ENCODE measurements at regions not wholly inside any gene's neighbourhood (a gene's known extent, or its start where the extent isn't known, plus 50 kb on each side); places are given as distances from the start of the nearest gene placed in this dataset.
"Not testable (repeated sequence)": the region's sequence is repeated elsewhere in the genome, so short reads cannot be mapped to it uniquely, and the experiment has no call there.

DNA sequence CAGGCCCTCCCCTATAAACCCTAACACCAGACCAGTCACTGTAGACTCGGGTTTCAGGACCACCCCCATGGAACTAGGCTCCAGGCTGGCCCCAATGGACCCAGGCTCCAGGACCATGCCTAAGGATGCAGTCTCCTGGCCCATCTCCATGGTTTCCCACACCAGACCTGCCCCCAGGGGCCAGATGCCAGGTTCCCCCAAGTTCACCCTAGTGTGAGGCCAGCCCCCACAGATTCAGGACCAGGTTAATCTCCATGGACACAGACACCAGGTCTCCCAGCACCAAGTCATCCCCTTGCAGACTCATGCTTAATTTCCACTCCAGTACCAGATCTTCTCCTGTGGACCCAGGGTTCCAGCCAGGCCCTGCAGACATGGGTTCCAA lies 103.8 kb upstream of the LANCL2 start:
- DNase-seq: no peak

DNA sequence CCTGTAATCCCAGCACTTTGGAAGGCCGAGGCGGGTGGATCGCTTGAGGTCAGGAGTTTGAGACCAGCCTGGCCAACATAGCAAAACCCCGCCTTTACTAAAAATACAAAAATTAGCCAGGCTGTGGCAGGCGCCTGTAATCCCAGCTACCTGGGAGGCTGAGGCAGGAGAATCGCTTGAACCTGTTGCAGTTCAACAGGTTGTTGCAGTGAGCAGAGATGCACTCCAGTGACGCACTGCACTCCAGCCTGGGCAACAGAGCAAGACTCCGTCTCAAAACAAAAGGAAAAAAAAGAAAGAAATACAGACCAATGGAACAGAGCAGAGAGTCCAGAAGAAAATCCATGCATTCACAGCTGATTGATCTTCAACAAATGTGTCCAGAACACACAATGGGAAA lies 99.8 kb upstream of the LANCL2 start:
- DNase-seq: not testable (repeated sequence)

GRCh38 chr7:55265836-55266642 lies 99.1 kb upstream of the LANCL2 start:
- DNase-seq: no peak

DNA sequence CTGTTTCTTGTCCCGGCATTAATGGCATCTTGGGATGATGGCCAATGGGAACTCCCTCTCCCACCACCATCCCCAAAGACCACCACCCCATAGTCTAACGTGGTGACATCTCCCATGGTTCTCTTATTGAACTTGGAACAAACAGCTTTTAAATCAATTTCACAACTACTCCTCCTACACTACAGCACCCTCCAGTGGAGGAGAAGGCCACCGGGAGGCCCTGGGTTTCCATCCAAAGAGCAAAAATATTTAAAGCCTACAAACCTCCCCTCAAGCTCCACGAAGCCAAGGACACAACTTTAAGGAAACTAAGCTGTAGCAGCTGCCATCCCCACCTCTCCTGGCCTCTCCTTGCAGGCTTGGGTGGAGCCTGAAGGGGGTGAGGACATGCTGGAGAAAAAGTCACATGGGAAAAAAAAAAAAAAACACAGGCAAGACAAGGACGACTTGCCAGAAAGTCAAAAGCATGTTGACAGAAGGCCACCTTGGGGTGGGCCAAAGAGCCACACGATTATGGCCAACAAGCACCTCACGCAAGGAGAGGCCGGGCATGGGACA lies 94.0 kb upstream of the LANCL2 start:
- no peak for DNase-seq

DNA sequence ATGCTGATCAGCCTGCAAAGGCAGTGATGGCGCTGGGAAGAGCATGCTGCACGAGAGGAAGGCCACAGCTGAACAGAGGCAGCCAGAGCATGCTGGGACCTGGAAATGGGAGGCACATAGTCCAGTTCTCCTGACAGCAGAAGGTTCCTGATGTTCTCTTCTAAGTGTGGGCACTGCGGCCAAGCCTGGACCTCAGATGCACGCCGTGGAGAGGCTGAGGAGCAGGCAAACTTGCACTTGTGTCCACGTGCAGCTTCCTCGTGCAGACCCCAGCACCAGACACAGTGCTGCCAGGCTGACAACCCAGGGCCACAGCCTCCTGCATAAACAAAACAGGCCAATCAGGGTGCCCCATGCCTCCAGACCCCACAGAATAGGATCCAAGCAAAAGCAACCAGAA lies 93.5 kb upstream of the LANCL2 start:
- no peak for DNase-seq

GRCh38 chr7:55272328-55272727 lies 92.8 kb upstream of the LANCL2 start:
- no peak for DNase-seq

- no peak for DNase-seq
These were observed 91.8 kb upstream of the LANCL2 start for GRCh38 chr7:55273186-55273980.

GRCh38 chr7:55274156-55274555 lies 91.0 kb upstream of the LANCL2 start:
- DNase-seq: no peak

DNA sequence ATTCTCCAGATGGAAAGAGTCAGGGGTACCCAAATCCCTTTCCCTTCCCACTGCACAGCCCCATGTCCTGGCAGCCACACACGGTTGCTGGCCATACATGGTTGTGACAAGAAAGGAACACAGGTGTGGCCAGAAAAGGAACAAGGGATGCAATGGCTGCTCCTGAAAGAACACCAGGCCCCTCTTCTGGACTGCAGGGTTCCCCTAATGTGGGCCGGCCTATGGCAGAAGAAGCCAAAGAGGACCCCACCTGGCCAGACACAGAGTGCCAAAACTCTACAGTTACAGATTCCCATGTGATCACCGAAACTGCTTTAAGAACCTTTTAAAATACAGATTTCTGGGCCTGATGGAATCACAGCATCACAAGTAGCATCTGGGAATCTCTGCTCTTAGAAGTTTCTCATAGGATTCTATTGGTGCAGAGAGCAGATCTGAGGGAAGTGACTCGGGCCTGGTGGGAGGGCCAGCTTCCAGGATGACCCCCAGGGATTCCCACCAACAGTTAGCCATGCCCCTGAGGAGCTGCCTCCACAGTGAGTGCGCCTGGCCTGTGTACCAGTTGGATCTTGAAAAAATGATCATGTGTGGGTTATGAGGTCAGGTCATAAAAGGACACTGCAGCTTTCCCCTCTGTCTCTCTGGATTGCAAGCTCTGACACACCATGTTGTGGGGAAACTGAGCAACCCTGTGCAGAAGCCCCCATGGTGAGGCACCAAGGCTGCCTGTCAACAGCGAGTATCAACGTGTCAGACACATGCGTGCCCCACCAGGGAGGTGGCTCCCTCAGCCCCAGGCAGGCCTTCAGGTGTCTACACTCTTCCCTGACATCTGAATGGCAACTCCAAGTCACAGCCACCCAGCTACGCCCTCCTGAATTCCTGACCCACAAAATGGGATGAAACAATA lies 89.6 kb upstream of the LANCL2 start:
- DNase-seq: no peak

DNA sequence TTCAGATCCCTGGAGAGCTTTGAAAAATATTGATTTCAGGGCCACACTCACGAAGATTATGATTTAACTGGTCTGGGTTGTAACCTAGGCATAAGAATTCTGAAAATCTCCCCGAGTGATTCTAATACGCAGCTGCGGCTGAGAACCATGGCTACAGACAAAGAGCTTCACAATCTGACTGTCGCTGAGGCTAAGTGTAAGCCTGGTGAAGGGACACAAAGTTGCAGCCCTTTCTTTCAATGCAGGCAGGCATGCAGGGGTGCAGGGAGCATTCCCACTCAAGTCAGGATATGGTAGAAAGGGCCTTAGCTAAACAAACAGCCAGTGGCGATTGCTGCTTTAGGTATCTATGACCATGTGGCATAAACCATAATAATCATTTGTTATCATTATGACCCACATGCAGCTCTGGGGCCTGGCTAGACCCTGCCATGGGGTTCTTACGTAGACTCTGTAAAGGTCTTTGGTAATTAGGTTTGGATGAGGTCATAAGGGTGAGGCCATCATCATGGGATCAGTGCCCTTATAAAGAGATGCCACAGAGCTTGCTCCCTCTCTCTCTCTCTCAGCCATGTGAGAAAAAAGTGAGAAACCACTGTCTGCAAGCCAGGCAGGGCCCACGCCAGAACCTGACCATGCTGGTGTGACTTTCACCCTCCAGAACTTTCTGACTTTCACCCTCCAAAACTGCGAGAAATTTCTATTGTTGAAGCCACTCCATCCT lies 88.4 kb upstream of the LANCL2 start:
- no peak for DNase-seq

DNA sequence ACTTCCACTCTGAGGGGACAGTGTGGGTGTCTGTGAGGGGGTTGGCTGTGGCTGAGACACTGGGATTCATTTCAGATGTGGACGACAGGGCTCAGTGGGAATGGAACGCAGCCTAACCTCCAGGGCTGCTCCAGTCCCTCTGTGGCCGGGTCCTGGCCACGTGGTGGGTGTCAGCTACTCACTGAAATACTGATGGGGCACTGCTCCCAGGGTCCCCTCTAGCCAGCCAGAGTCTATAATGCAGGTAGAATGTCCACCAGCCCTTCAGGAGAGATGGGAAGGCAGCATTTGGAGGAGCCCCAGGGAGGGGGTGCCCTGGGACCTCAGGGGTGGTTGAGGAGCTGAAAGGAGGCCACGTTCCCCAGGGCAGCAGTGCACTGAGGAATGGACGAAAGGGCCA lies 87.2 kb upstream of the LANCL2 start:
- DNase-seq: no peak

GRCh38 chr7:55278321-55278720 lies 86.8 kb upstream of the LANCL2 start:
- DNase-seq: no peak

GRCh38 chr7:55279080-55279845 lies 85.9 kb upstream of the LANCL2 start:
- DNase-seq: no peak

DNA sequence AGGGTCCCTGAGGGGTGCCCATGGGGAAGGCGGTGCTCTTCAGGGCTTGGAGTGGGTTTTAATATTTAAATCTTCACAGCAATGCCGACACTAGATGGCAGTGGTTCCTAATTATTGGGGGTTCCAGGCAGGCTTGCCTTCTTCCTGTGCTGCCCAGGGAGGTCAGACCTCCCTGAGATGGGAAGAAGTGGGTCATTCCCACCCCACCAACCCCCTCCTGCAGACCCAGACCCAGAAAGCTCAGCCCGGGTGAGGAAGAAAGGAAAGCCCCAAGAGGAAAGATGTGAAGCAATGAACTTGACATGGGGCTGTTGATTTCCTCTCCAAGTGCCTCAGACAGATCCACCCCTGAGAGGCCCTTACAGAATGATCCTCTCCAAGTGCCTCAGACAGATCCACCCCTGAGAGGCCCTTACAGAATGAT lies 85.1 kb upstream of the LANCL2 start:
- DNase-seq: peak; percentile 51

GRCh38 chr7:55285665-55286064 lies 79.5 kb upstream of the LANCL2 start:
- DNase-seq: no peak

GRCh38 chr7:55286666-55287065 lies 78.5 kb upstream of the LANCL2 start:
- no peak for DNase-seq

DNA sequence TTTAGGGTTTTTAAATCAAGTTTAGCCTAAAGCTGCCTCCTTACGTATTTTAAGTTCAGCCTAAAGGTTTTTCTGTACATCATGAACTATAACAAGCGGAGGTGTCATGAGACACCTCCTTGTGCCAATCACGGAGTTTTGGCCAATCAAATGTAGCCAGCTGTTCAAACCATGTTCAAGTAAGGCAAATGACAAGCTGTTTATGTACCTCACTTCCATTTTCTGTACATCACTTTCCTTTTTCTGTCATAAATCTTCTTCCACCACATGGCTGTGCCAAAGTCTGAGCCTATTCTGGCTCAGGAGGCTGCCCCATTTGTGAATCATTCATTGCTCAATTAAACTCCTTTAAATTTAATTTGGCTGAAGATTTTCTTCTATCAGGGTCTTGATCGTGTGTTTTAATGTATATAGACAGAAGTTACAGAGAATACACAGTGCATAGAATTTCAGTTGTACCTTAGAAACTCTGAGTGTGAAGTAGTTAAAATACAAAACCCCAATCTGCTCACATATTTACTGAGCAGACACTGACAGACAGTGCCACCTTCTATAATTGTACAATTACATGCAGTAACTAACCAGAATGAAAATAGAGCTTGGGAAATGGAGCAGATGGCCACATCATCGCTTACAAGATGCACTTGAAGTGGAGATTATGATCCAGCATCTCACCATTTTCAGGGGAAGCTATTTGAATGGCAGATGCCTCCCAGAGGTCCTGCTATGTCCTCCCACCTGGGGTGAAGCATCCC lies 76.9 kb upstream of the LANCL2 start:
- peak; percentile 79 for DNase-seq

- DNase-seq: no peak
These were observed 69.1 kb upstream of the LANCL2 start for GRCh38 chr7:55296070-55296469.

GRCh38 chr7:55299273-55299967 lies 65.7 kb upstream of the LANCL2 start:
- no peak for DNase-seq

DNA sequence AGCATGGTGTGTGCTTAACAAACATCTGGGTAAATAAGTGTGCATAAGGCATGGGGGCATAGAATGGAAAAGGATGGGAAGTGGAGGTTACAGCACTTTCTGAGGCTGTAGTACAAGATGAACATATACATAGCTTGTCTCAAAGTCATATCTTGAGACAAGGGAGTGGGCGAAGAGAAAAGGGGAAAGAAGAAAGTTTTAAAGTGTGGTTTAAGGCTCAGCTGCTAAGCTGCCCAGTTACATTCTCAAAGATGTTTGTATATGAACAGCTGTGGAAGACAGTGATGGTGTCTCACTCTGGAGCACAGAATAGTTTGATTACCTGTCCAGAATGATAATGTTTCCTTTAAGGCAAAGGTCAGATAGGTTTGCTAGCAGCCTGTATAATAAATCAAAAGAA lies 61.9 kb upstream of the LANCL2 start:
- DNase-seq: no peak
